ENCODE measurements at regions not wholly inside any gene's neighbourhood (a gene's known extent, or its start where the extent isn't known, plus 50 kb on each side); places are given as distances from the start of the nearest gene placed in this dataset.

GRCh38 chr15:96108405-96108804, 222.1 kb upstream of the NR2F2 start:
- H3K4me3 ChIP-seq (replicated peaks in 1 of 3; ENCODE audit: insufficient read depth in 1 of 3, low read depth in 2 of 3, low read length in 3 of 3): no peak overlapping the region
- H3K9me3 ChIP-seq (ENCODE audit: low read length): no peaks in the 10 kb centered on the region
- no peak overlapping the region for H2AFZ ChIP-seq (ENCODE audit: low read length)
- no peak for FAIRE-seq
- no peak overlapping the region for H3K4me2 ChIP-seq (ENCODE audit: low read depth, low read length)
- no TSS peak for BruUV-seq (replicated peaks)
- no peak overlapping the region for H3K27ac ChIP-seq (ENCODE audit: extremely low read length, insufficient read depth, low read length)
- no peaks in the 10 kb centered on the region for H3K36me3 ChIP-seq (replicated peaks in 1 of 2; ENCODE audit: control insufficient read depth in 1 of 2, insufficient read depth in 2 of 2, low read length in 2 of 2)
- POLR2A ChIA-PET: no interaction called here
- H4K20me1 ChIP-seq (ENCODE audit: insufficient read depth, low read length): no peaks in the 10 kb centered on the region
- no peak for DNase-seq (ENCODE audit: low spot score)
- H3K27me3 ChIP-seq (ENCODE audit: control insufficient read depth in 1 of 2, insufficient read depth in 2 of 2, low read length in 2 of 2): 0 out of 5 replicates have a peak, but pooled peaks cover 0 to 4% of the 10 kb centered on the region in 2 experiments
- no peak for TF ChIP-seq THAP8 (CRISPR knock-in tag; IDR thresholded peaks at IDR 0.05; ENCODE audit: borderline replicate concordance)
- no peak for TF ChIP-seq AFF4 (CRISPR knock-in tag; IDR thresholded peaks at IDR 0.05)
- TF ChIP-seq BRD4 (CRISPR knock-in tag; IDR thresholded peaks at IDR 0.05): no peak
- no peak for TF ChIP-seq XBP1 (CRISPR knock-in tag; IDR thresholded peaks at IDR 0.05)
- TF ChIP-seq, protein P1, sequence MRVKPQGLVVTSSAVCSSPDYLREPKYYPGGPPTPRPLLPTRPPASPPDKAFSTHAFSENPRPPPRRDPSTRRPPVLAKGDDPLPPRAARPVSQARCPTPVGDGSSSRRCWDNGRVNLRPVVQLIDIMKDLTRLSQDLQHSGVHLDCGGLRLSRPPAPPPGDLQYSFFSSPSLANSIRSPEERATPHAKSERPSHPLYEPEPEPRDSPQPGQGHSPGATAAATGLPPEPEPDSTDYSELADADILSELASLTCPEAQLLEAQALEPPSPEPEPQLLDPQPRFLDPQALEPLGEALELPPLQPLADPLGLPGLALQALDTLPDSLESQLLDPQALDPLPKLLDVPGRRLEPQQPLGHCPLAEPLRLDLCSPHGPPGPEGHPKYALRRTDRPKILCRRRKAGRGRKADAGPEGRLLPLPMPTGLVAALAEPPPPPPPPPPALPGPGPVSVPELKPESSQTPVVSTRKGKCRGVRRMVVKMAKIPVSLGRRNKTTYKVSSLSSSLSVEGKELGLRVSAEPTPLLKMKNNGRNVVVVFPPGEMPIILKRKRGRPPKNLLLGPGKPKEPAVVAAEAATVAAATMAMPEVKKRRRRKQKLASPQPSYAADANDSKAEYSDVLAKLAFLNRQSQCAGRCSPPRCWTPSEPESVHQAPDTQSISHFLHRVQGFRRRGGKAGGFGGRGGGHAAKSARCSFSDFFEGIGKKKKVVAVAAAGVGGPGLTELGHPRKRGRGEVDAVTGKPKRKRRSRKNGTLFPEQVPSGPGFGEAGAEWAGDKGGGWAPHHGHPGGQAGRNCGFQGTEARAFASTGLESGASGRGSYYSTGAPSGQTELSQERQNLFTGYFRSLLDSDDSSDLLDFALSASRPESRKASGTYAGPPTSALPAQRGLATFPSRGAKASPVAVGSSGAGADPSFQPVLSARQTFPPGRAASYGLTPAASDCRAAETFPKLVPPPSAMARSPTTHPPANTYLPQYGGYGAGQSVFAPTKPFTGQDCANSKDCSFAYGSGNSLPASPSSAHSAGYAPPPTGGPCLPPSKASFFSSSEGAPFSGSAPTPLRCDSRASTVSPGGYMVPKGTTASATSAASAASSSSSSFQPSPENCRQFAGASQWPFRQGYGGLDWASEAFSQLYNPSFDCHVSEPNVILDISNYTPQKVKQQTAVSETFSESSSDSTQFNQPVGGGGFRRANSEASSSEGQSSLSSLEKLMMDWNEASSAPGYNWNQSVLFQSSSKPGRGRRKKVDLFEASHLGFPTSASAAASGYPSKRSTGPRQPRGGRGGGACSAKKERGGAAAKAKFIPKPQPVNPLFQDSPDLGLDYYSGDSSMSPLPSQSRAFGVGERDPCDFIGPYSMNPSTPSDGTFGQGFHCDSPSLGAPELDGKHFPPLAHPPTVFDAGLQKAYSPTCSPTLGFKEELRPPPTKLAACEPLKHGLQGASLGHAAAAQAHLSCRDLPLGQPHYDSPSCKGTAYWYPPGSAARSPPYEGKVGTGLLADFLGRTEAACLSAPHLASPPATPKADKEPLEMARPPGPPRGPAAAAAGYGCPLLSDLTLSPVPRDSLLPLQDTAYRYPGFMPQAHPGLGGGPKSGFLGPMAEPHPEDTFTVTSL (CRISPR knock-in tag; IDR thresholded peaks at IDR 0.05; ENCODE audit: borderline replicate concordance): no peak
- H3K9ac ChIP-seq (ENCODE audit: insufficient read depth, low read depth, low read length): no peak overlapping the region
- H3K4me1 ChIP-seq (ENCODE audit: insufficient read depth, low read length): no peaks in the 10 kb centered on the region
- in situ Hi-C loops (cut with HindIII; ENCODE audit: extremely low pct_ligation_motif_present, low pct_unique_long_range_greater_than_20kb): no loop called here
- WGBS (ENCODE audit: low lambda C conversion rate): 43% methylated on average over 5 of the region's 5 CpGs
- intact Hi-C loops (cut with micrococcal nuclease; ENCODE audit: unreplicated experiment): no loop called here
- CTCF ChIA-PET (ENCODE audit: low intra/inter-chr PET ratio, low total read pairs): no interaction called here
- no peaks in the 10 kb centered on the region for H3K79me2 ChIP-seq (ENCODE audit: insufficient read depth, low read length)
- ATAC-seq: no peak
